ENCODE measurements at regions not wholly inside any gene's neighbourhood (a gene's known extent, or its start where the extent isn't known, plus 50 kb on each side); places are given as distances from the start of the nearest gene placed in this dataset.

DNA sequence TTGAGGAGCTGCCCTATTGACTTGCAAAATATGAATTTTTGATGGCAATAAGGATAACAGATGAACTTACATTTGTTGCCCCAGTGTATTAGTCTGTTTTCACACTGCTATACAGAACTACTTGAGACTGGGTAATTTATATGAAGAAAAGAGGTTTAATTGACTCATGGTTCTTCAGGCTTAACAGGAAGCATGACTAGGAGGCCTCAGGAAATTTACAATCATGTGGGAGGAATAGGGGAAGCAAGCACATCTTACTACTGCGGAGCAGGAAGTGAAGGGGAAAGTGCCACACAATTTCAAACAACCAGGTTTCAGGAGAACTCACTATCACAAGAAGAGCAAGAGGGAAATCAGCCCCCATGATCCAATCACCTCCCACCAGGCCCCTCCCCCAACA lies 57.9 kb downstream of the ZNF22 start:
- TF ChIP-seq POLR2A (IDR thresholded peaks at IDR 0.05) (no peak), CTCF (IDR thresholded peaks at IDR 0.05 in 4 of 5, conservative IDR thresholded peaks at IDR 0.05 in 1 of 5) (no peak)
